Mesothelial cell of epicardium (in vitro differentiated cells): ENCODE measurements at regions not wholly inside any gene's neighbourhood (a gene's known extent, or its start where the extent isn't known, plus 50 kb on each side); places are given as distances from the start of the nearest gene placed in this dataset.

Source experiments
- DNase-seq, 2 experiments: peaks; one replicate each; pipeline ENCODE4 v3.0.0; 2021; ENCODE audit warnings: low spot score in 2 of 2; ENCODE audit not compliant: unreplicated experiment in 2 of 2
- H3K27ac Mint-ChIP-seq: 2 replicates; pipeline ENCODE4 v1.8.0; 2021; ENCODE audit warnings: mixed read lengths
- H3K27me3 Mint-ChIP-seq: 2 replicates; pipeline ENCODE4 v1.8.0; 2021; ENCODE audit warnings: low read depth, mixed read lengths
- H3K36me3 Mint-ChIP-seq: 2 replicates; pipeline ENCODE4 v1.8.0; 2021; ENCODE audit warnings: mixed read lengths
- H3K4me1 Mint-ChIP-seq: 2 replicates; pipeline ENCODE4 v1.8.0; 2021; ENCODE audit warnings: mixed read lengths
- H3K4me3 Mint-ChIP-seq: 2 replicates; pipeline ENCODE4 v1.8.0; 2021; ENCODE audit warnings: mild to moderate bottlenecking, moderate library complexity, mixed read lengths
- H3K9me3 Mint-ChIP-seq: 2 replicates; pipeline ENCODE4 v1.8.0; 2021; ENCODE audit warnings: mixed read lengths
- CTCF ChIP-seq: fragments of 200-600 bp; sonication (generic); IDR thresholded peaks from one replicate; pipeline ENCODE4 v1.5.0; 2021; ENCODE audit warnings: antibody characterized with exemption; ENCODE audit not compliant: unreplicated experiment

GRCh38 chr4:98780926-98781325, 122.5 kb upstream of the TSPAN5 start:
- Mint-ChIP-seq H3K36me3 (no peaks in the 10 kb centered on the region), H3K4me3 (no peak overlapping the region), H3K9me3 (no peaks in the 10 kb centered on the region), H3K27me3 (no peaks in the 10 kb centered on the region), H3K4me1 (peaks cover 21% of the 10 kb centered on the region), H3K27ac (peak overlapping the region; percentile 85)
- no peak for TF ChIP-seq CTCF
- no peak for DNase-seq

- H3K27ac Mint-ChIP-seq: peak overlapping the region; percentile 36
- no peak overlapping the region for H3K4me3 Mint-ChIP-seq
Measured at GRCh38 chr4:98779088-98779487, 120.7 kb upstream of the TSPAN5 start.

GRCh38 chr4:98778206-98778605, 119.8 kb upstream of the TSPAN5 start:
- no peak for TF ChIP-seq CTCF
- Mint-ChIP-seq H3K27me3 (no peaks in the 10 kb centered on the region), H3K4me1 (peaks cover 21% of the 10 kb centered on the region), H3K27ac (no peak overlapping the region), H3K4me3 (no peak overlapping the region), H3K36me3 (no peaks in the 10 kb centered on the region), H3K9me3 (no peaks in the 10 kb centered on the region)
- no peak for DNase-seq

More at GRCh38 chr4:98779088-98779487, 120.7 kb upstream of the TSPAN5 start:
- Mint-ChIP-seq H3K36me3 (no peaks in the 10 kb centered on the region), H3K4me1 (peaks cover 21% of the 10 kb centered on the region), H3K9me3 (no peaks in the 10 kb centered on the region), H3K27me3 (no peaks in the 10 kb centered on the region)
- TF ChIP-seq CTCF: no peak
- no peak for DNase-seq

- no peaks in the 10 kb centered on the region for H3K36me3 Mint-ChIP-seq
- DNase-seq: no peak
- H3K9me3 Mint-ChIP-seq: no peaks in the 10 kb centered on the region
- H3K4me3 Mint-ChIP-seq: no peak overlapping the region
- TF ChIP-seq CTCF: no peak
- no peak overlapping the region for H3K27ac Mint-ChIP-seq
- peaks cover 11% of the 10 kb centered on the region for H3K4me1 Mint-ChIP-seq
- H3K27me3 Mint-ChIP-seq: no peaks in the 10 kb centered on the region
Measured at GRCh38 chr4:98775672-98776071, 117.3 kb upstream of the TSPAN5 start.

- Mint-ChIP-seq H3K4me1 (no peaks in the 10 kb centered on the region), H3K27ac (no peak overlapping the region), H3K9me3 (peaks cover 9% of the 10 kb centered on the region), H3K36me3 (no peaks in the 10 kb centered on the region), H3K27me3 (no peaks in the 10 kb centered on the region), H3K4me3 (no peak overlapping the region)
- DNase-seq: no peak
- TF ChIP-seq CTCF: no peak
Measured at GRCh38 chr4:98773638-98774037, 115.2 kb upstream of the TSPAN5 start.
